ENCODE measurements at regions not wholly inside any gene's neighbourhood (a gene's known extent, or its start where the extent isn't known, plus 50 kb on each side); places are given as distances from the start of the nearest gene placed in this dataset.

DNA sequence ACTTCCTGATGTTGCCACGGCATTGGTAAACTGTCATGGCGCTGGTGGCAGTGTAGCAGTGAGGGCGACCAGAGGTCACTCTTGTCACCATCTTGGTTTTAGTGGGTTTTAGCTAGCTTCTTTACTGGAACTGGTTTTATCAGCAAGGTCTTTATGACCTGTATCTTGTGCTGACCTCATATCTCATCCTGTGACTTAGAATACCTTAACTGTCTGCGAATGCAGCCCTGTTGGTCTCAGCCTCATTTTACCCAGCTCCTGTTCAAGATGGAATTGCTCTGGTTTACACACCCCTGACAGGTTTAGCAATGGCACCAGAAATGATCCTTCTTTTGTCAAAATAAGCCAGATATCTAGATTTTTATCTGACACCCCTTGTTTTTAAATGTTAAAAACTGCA is 85.3 kb downstream of the ARL4A start:
- TF ChIP-seq, protein P1, sequence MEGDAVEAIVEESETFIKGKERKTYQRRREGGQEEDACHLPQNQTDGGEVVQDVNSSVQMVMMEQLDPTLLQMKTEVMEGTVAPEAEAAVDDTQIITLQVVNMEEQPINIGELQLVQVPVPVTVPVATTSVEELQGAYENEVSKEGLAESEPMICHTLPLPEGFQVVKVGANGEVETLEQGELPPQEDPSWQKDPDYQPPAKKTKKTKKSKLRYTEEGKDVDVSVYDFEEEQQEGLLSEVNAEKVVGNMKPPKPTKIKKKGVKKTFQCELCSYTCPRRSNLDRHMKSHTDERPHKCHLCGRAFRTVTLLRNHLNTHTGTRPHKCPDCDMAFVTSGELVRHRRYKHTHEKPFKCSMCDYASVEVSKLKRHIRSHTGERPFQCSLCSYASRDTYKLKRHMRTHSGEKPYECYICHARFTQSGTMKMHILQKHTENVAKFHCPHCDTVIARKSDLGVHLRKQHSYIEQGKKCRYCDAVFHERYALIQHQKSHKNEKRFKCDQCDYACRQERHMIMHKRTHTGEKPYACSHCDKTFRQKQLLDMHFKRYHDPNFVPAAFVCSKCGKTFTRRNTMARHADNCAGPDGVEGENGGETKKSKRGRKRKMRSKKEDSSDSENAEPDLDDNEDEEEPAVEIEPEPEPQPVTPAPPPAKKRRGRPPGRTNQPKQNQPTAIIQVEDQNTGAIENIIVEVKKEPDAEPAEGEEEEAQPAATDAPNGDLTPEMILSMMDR (IDR thresholded peaks at IDR 0.05; ENCODE audit: low read depth, low read length) = no peak
- DNase-seq (ENCODE audit: low read depth, low spot score) = no peak
- in situ Hi-C loops (cut with HindIII; ENCODE audit: low sequenced_read_pairs) = no loop called here
- no peak overlapping the region for H3K4me3 ChIP-seq (ENCODE audit: low read depth, low read length)

- no peak overlapping the region for H3K4me3 ChIP-seq (ENCODE audit: low read depth, low read length)
- no peak for DNase-seq (ENCODE audit: low read depth, low spot score)
- TF ChIP-seq, protein P1 (IDR thresholded peaks at IDR 0.05; ENCODE audit: low read depth, low read length) = no peak
- in situ Hi-C loops (cut with HindIII; ENCODE audit: low sequenced_read_pairs) = no loop called here
These were observed 89.8 kb downstream of the ARL4A start for GRCh38 chr7:12777257-12777656.

DNA sequence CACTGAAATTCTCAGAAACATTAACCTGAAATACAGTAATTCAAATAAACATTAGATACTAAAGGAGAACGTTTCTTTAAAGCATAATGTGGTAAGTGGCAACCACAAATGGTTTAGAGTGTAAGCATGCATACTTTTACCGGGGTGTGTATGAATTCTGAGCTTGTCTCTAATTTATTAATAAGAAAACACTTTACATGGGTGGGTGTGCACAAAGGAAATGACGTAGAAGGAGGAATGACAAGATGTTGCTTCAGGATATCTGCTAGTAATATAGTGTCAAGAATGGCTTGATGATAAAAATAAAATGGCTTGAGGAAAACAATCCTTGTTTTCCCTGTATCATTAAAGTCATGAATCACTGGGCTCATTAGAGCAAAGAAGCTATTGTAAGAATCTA is 92.5 kb downstream of the ARL4A start:
- in situ Hi-C loops (cut with HindIII; ENCODE audit: low sequenced_read_pairs) = no loop called here
- no peak for DNase-seq (ENCODE audit: low read depth, low spot score)
- H3K4me3 ChIP-seq (ENCODE audit: low read depth, low read length) = no peak overlapping the region
- TF ChIP-seq, protein P1 (IDR thresholded peaks at IDR 0.05; ENCODE audit: low read depth, low read length) = no peak

- H3K4me3 ChIP-seq (ENCODE audit: low read depth, low read length) = no peak overlapping the region
- in situ Hi-C loops (cut with HindIII; ENCODE audit: low sequenced_read_pairs) = no loop called here
- TF ChIP-seq, protein P1 (IDR thresholded peaks at IDR 0.05; ENCODE audit: low read depth, low read length) = no peak
- DNase-seq (ENCODE audit: low read depth, low spot score) = peak; percentile 40
These were observed 96.1 kb downstream of the ARL4A start for GRCh38 chr7:12783421-12784095.

DNA sequence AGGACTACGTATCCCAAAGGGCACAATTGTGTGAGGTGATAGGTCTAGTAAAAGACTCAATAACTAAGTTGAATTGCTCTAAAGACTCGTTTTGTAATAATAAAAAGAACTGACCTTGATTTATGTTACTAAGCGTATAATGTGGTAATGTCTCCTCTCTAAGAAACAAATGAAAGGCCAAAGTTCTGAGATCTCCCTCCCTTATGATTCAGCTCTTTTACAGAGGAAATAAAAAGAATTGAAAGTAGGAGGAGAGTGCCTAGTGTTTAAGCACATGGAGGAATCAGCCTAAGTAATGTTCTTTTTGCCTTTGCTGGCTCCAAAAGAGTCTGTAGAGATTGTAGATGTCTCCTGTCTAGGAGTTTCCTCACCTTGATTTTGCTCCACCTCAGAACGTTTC is 98.0 kb downstream of the ARL4A start:
- TF ChIP-seq, protein P1 (IDR thresholded peaks at IDR 0.05; ENCODE audit: low read depth, low read length) = no peak
- no peak for DNase-seq (ENCODE audit: low read depth, low spot score)
- H3K4me3 ChIP-seq (ENCODE audit: low read depth, low read length) = no peak overlapping the region
- in situ Hi-C loops (cut with HindIII; ENCODE audit: low sequenced_read_pairs) = no loop called here

GRCh38 chr7:12786494-12786893 is 99.1 kb downstream of the ARL4A start:
- in situ Hi-C loops (cut with HindIII; ENCODE audit: low sequenced_read_pairs) = no loop called here
- TF ChIP-seq, protein P1 (IDR thresholded peaks at IDR 0.05; ENCODE audit: low read depth, low read length) = no peak
- H3K4me3 ChIP-seq (ENCODE audit: low read depth, low read length) = no peak overlapping the region
- DNase-seq (ENCODE audit: low read depth, low spot score) = no peak
